Brain microvascular endothelial cell (primary cell): ENCODE measurements at regions not wholly inside any gene's neighbourhood (a gene's known extent, or its start where the extent isn't known, plus 50 kb on each side); places are given as distances from the start of the nearest gene placed in this dataset.

Experiments used
- DNase-seq: peaks from one replicate; pipeline ENCODE4 v3.0.0-alpha.2; 2020
- H3K27ac ChIP-seq: fragments of 250-450 bp; sonication (Bioruptor Pico); 2 replicates; pipeline ENCODE4 v1.5.1; 2020; ENCODE audit warnings: mild to moderate bottlenecking, moderate library complexity
- H3K27me3 ChIP-seq: fragments of 250-450 bp; sonication (Bioruptor Pico); replicated peaks from 2 replicates; pipeline ENCODE4 v1.5.1; 2020; ENCODE audit warnings: mild to moderate bottlenecking
- H3K36me3 ChIP-seq: fragments of 250-450 bp; sonication (Bioruptor Pico); replicated peaks from 2 replicates; pipeline ENCODE4 v1.5.1; 2020; ENCODE audit warnings: mild to moderate bottlenecking
- H3K4me3 ChIP-seq: 2 replicates; pipeline ENCODE4 v1.5.1; 2011; ENCODE audit warnings: low read depth, mild to moderate bottlenecking, control low read depth, low read length, moderate library complexity
- in situ Hi-C: cut with HindIII; loops from 2 replicates; pipeline ENCODE4 v1.10.0; 2017; ENCODE audit warnings: low sequenced_read_pairs, low pct_ligation_motif_present
- TF ChIP-seq, protein P1 (sequence below): IDR thresholded peaks from 2 replicates; pipeline ENCODE4 v1.5.1; 2011; ENCODE audit warnings: low read depth, mild to moderate bottlenecking, moderate library complexity, low read length, control low read depth, inconsistent platforms; ENCODE audit errors: missing control alignments

DNA sequence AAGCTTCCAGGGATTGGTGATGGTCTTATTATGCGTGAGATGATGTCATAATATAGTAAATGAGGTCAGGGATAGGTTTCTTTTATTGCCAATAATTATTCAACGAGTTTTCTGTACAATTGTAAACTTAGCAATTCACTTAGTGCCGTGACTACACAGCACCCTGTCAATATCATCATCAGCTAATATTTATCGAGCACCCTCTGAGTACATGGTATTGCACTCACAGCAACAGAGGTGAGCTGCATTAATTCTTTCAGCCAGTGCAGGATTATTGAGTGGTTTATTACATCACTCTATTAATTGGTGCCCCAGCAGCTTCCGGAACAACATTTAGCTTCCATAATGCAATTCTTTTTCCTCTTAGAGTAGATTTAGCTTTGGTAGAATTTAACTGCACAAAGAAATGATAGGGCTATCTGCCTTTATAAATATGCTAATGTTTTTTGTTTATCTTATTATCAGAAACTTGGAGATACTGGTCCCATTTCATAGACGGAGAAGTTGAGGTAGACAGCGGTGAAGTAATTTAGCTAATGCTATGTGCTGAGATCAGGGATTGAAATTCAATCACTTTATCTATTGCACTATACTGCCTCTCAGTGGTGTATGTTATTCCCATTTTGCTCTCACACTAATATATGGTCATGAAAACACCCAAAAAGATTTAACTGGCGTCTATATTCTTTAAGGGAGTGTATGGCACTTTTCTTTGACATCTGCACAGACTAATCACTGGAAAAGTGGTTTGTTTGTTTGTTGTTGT is 726.1 kb upstream of the WWC1 start:
- TF ChIP-seq, protein P1, sequence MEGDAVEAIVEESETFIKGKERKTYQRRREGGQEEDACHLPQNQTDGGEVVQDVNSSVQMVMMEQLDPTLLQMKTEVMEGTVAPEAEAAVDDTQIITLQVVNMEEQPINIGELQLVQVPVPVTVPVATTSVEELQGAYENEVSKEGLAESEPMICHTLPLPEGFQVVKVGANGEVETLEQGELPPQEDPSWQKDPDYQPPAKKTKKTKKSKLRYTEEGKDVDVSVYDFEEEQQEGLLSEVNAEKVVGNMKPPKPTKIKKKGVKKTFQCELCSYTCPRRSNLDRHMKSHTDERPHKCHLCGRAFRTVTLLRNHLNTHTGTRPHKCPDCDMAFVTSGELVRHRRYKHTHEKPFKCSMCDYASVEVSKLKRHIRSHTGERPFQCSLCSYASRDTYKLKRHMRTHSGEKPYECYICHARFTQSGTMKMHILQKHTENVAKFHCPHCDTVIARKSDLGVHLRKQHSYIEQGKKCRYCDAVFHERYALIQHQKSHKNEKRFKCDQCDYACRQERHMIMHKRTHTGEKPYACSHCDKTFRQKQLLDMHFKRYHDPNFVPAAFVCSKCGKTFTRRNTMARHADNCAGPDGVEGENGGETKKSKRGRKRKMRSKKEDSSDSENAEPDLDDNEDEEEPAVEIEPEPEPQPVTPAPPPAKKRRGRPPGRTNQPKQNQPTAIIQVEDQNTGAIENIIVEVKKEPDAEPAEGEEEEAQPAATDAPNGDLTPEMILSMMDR = peak; percentile 30
- peak; percentile 11 for DNase-seq
- H3K27ac ChIP-seq = no peak overlapping the region
- in situ Hi-C loops = no loop called here
- H3K36me3 ChIP-seq = no peaks in the 10 kb centered on the region
- H3K27me3 ChIP-seq = no peaks in the 10 kb centered on the region
- no peak overlapping the region for H3K4me3 ChIP-seq

DNA sequence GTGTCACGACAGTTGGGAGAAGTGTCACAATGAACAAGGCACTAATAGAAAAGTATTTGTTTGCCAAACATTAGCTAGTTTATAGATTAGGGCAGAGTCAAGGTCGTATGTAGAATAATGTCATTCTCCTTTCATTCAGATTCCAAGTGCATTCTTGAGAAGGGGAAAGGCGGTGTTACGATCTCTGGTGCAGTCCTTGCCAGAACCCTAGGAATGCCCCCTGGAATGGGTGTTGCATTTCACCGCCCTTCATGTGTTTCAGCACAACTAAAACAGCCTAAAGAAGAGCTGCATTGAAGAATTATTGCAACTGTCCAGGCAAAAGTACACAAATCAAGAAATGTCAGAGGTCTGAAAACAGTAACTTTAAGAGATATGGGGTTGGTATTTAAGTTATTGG is 721.0 kb upstream of the WWC1 start:
- TF ChIP-seq, protein P1 = no peak
- in situ Hi-C loops = no loop called here
- no peak overlapping the region for H3K27ac ChIP-seq
- no peak for DNase-seq
- no peaks in the 10 kb centered on the region for H3K36me3 ChIP-seq
- H3K4me3 ChIP-seq = no peak overlapping the region
- peaks cover 16% of the 10 kb centered on the region for H3K27me3 ChIP-seq

DNA sequence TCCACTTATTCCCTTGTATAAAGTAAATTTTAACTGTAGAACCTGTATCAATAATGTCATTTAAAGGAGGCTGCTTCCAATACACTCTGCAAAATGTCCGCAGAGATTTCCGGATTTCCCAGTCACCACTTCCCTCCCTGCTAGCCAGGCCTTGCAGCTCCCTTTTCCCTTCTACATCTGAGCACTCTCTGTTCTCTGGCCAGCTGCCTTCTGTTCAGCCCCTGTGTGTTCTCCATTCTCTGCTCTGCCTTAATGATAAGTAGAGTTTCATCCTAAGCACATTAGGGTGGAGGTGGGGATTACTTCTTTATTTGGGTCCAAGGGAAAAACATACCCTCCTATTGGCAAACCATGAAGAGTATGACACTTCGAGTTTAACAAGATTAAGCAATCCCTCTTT is 719.6 kb upstream of the WWC1 start:
- Histone ChIP-seq H3K4me3 (no peak overlapping the region), H3K27me3 (peaks cover 18% of the 10 kb centered on the region), H3K27ac (no peak overlapping the region), H3K36me3 (no peaks in the 10 kb centered on the region)
- TF ChIP-seq, protein P1 = no peak
- in situ Hi-C loops = no loop called here
- no peak for DNase-seq

DNA sequence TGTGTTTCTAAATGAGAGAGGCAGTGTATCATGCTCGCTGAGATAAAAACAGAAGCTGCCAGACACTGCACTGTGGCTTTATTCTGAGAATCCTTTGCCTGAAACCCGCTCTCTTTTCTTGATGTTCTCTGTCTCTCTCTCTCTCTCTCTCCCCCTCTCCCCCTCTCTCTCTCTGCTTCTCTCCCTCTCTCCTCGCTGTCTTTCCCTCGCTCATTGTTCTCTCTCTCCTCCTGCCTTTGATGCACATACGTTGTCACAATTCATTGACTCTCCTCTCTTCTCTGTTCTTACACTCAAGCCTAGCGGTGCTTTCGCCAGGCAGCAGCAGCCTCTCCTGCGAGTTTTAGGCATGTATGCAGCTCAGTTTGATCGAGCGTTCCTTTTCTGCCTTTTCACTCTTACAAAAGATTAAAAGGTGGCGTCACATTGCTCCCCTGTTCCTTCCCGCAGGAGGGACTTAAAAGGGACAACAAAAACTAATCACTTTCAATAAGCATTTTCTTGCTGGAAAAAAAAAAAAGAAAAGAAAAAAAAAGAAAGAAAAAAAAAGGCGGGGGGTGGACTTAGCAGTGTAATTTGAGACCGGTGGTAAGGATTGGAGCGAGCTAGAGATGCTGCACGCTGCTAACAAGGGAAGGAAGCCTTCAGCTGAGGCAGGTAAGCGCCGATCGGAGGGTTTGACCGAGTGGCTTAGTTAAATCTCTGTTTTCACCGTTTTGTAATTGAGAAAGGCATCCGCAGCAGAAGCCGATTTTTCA is 717.9 kb upstream of the WWC1 start:
- TF ChIP-seq, protein P1 = peak; percentile 36
- H3K4me3 ChIP-seq = peak overlapping the region; percentile 55
- in situ Hi-C loops = no loop called here
- no peak overlapping the region for H3K27ac ChIP-seq
- H3K27me3 ChIP-seq = peaks cover 18% of the 10 kb centered on the region
- DNase-seq = peak; percentile 38
- H3K36me3 ChIP-seq = no peaks in the 10 kb centered on the region

DNA sequence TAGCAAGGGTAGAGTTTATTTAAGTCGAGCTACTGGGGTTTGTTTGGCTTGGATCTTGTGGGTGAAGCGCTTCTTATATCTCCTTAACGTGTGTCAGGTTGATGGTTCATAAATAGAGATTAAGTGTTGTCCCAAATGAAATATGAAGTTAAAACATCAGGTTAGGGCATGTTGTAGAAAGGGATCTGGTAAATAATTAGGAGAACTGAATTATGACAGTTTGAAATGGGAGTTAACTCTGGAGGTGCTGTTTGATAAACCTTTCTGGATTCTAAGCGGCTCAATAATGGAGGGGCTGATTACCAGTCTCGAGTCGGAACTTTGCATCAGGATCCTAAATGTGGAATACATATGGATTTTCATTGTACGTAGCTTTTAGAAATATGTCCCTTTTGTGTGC is 717.0 kb upstream of the WWC1 start:
- no peaks in the 10 kb centered on the region for H3K36me3 ChIP-seq
- TF ChIP-seq, protein P1 = no peak
- H3K27ac ChIP-seq = no peak overlapping the region
- in situ Hi-C loops = no loop called here
- no peak overlapping the region for H3K4me3 ChIP-seq
- H3K27me3 ChIP-seq = peaks cover 18% of the 10 kb centered on the region
- DNase-seq = no peak

DNA sequence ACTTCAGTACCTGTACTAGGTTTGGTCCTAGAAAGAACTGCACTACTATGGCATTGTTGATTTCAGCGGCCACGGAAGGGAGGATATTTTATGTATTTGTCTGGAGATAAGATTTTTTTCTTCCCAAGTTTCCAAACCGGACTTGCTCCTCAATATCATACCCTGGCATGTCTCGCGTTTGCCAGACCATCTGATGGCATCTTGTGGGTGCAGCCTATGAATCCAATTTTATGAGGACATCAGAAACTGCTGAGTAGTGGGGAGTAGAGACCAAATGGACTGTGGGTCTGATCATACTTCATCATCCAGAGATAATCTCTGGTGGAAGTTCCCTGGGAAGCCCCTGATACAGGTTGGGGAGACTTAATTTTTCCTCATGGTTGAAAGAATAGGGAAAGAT is 716.1 kb upstream of the WWC1 start:
- in situ Hi-C loops = no loop called here
- H3K36me3 ChIP-seq = no peaks in the 10 kb centered on the region
- no peak for DNase-seq
- TF ChIP-seq, protein P1 = no peak
- H3K27ac ChIP-seq = no peak overlapping the region
- H3K4me3 ChIP-seq = no peak overlapping the region
- H3K27me3 ChIP-seq = peaks cover 18% of the 10 kb centered on the region
